Calu3 (cell line): ENCODE measurements at regions not wholly inside any gene's neighbourhood (a gene's known extent, or its start where the extent isn't known, plus 50 kb on each side); places are given as distances from the start of the nearest gene placed in this dataset.
"Not testable (repeated sequence)": the region's sequence is repeated elsewhere in the genome, so short reads cannot be mapped to it uniquely, and the experiment has no call there.

ENCODE experiments used
- BruUV-seq: library from RNA; stranded (reverse); fragments of 400-500 nt; replicated peaks from 2 replicates; lab custom pipeline; 2021; lab: Mats Ljungman, UMichigan
- CTCF ChIA-PET: fragments of 300-600 bp; sonication (Branson Sonifier 250); formaldehyde crosslinking; loops from one replicate; lab custom pipeline; 2022; ENCODE audit warnings: antibody characterized with exemption; lab: Charles Lee
- DNase-seq: peaks from one replicate; pipeline ENCODE4 v3.0.0; 2022
- H3K27ac Mint-ChIP-seq: one replicate; pipeline ENCODE4 v1.8.0; 2022; ENCODE audit warnings: mixed read lengths; ENCODE audit not compliant: unreplicated experiment
- H3K27me3 Mint-ChIP-seq: one replicate; pipeline ENCODE4 v1.8.0; 2022; ENCODE audit warnings: mixed read lengths; ENCODE audit not compliant: unreplicated experiment
- H3K36me3 Mint-ChIP-seq: one replicate; pipeline ENCODE4 v1.8.0; 2022; ENCODE audit warnings: mild to moderate bottlenecking, moderate library complexity, mixed read lengths; ENCODE audit not compliant: insufficient read depth, unreplicated experiment
- H3K4me1 Mint-ChIP-seq: one replicate; pipeline ENCODE4 v1.8.0; 2022; ENCODE audit warnings: mild to moderate bottlenecking, low read depth, mixed read lengths; ENCODE audit not compliant: unreplicated experiment
- H3K4me3 Mint-ChIP-seq: one replicate; pipeline ENCODE4 v1.8.0; 2022; ENCODE audit warnings: mild to moderate bottlenecking, low read depth, moderate library complexity, mixed read lengths; ENCODE audit not compliant: unreplicated experiment
- H3K9me3 Mint-ChIP-seq: one replicate; pipeline ENCODE4 v1.8.0; 2022; ENCODE audit warnings: low read depth, mixed read lengths; ENCODE audit not compliant: unreplicated experiment
- intact Hi-C: fragments of 100-400 bp; cut with micrococcal nuclease; formaldehyde crosslinking; loops from one replicate; pipeline ENCODE4 v1.10.0; 2022; ENCODE audit not compliant: unreplicated experiment
- TF ChIP-seq, protein P1 (sequence below): fragments of 200-600 bp; IDR thresholded peaks from one replicate; pipeline ENCODE4 v1.8.0; 2022; ENCODE audit warnings: antibody characterized with exemption; ENCODE audit not compliant: unreplicated experiment

DNA sequence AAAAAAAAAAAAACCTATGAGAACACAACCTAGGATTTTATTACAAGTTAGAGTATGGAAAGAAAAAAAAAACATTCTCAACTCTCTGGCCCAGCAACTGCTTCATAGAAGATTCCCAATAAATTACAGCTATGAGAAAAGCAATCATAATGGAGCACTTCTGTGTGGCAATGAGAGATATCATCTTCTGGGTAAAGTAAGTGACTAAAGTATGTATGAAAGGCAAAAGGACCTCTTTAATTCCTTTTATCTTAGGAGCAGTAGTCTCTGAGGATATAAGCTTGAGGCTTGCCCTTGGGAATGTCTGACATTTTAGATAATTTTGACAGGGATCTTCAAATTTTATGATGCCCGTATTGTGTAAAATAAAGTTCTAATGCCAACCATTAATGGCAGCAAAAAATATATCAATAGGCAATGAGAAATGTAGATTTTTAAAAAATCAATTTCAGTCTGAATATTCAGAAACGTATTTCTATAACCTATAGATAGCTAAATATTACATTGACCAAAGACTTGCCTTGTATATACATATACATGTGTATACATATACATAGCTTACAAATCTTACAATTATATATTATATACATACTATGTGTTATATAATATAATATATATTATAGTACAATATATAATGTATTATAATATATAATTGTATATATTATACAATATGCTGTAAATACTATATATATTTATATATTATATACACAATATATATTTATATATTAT is 823.9 kb upstream of the SLITRK1 start:
- no peak for DNase-seq
- BruUV-seq, result no TSS peak
- Mint-ChIP-seq H3K27me3 (no peaks in the 10 kb centered on the region), H3K4me3 (no peak overlapping the region), H3K9me3 (no peaks in the 10 kb centered on the region), H3K36me3 (no peaks in the 10 kb centered on the region), H3K27ac (no peak overlapping the region), H3K4me1 (no peaks in the 10 kb centered on the region)
- CTCF ChIA-PET, result no interaction called here
- intact Hi-C loops, result no loop called here
- TF ChIP-seq, protein P1, sequence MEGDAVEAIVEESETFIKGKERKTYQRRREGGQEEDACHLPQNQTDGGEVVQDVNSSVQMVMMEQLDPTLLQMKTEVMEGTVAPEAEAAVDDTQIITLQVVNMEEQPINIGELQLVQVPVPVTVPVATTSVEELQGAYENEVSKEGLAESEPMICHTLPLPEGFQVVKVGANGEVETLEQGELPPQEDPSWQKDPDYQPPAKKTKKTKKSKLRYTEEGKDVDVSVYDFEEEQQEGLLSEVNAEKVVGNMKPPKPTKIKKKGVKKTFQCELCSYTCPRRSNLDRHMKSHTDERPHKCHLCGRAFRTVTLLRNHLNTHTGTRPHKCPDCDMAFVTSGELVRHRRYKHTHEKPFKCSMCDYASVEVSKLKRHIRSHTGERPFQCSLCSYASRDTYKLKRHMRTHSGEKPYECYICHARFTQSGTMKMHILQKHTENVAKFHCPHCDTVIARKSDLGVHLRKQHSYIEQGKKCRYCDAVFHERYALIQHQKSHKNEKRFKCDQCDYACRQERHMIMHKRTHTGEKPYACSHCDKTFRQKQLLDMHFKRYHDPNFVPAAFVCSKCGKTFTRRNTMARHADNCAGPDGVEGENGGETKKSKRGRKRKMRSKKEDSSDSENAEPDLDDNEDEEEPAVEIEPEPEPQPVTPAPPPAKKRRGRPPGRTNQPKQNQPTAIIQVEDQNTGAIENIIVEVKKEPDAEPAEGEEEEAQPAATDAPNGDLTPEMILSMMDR, result no peak

DNA sequence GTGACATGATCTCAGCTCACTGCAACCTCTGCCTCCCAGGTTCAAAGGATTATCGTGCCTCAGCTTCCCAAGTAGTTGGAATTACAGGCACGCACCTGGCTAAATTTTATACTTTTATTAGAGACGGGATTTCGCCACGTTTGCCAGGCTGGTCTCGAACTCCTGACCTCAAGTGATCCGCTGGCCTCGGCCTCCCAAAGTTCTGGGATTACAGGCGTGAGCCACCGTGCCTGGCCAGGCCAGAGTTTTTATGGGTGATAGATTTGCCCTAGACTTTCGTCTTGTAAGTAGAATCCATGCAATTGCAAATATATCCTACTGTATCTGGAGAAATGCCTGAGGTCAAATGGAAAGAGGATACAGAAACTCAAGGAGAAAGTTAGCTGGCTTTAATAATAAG is 819.9 kb upstream of the SLITRK1 start:
- intact Hi-C loops, result no loop called here
- H3K4me1 Mint-ChIP-seq, result no peaks in the 10 kb centered on the region
- BruUV-seq, result no TSS peak
- no peaks in the 10 kb centered on the region for H3K27me3 Mint-ChIP-seq
- H3K36me3 Mint-ChIP-seq, result no peaks in the 10 kb centered on the region
- TF ChIP-seq, protein P1, result no peak
- H3K4me3 Mint-ChIP-seq, result no peak overlapping the region
- no peaks in the 10 kb centered on the region for H3K9me3 Mint-ChIP-seq
- H3K27ac Mint-ChIP-seq, result no peak overlapping the region
- CTCF ChIA-PET, result no interaction called here
- DNase-seq, result no peak

DNA sequence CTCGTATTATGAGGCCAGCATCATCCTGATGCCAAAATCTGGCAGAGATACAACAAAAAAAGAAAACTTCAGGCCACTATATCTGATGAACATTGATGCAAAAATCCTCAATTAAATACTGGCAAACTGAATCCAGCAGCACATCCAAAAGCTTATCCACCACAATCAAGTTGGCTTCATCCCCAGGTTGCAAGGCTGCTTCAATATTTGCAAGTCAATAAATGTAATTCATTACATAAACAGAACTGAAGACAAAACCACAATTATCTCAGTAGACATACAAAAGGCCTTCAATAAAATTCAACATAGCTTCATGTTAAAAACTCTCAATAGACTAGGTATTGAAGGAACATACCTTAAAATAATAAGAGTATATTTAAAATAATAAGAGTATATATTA is 815.3 kb upstream of the SLITRK1 start:
- intact Hi-C loops, BruUV-seq, H3K27ac Mint-ChIP-seq: not testable (repeated sequence)

DNA sequence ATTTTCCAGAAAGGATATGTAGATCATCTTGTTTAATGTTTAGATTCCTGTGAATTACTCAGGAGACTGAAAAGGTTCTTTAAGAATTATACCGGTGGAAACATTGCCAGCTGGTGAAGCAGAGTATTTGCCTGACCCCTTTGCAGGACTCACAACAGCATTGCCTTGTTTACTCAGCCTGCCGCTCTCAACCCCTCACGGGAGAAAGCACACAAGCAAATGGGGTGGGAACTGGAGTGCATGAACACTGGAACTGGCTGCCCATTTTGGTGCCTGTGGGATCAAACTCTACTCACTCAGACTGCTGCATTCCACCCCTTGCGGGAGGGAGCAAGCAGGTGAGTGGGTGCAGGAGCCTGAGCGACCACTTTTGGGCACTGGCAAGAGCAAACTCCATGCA is 804.7 kb upstream of the SLITRK1 start:
- Mint-ChIP-seq H3K27me3 (no peaks in the 10 kb centered on the region), H3K4me1 (no peaks in the 10 kb centered on the region), H3K9me3 (no peaks in the 10 kb centered on the region), H3K4me3 (no peak overlapping the region), H3K27ac (no peak overlapping the region), H3K36me3 (no peaks in the 10 kb centered on the region)
- TF ChIP-seq, protein P1, result no peak
- no peak for DNase-seq
- CTCF ChIA-PET, result no interaction called here
- intact Hi-C loops, result no loop called here
- BruUV-seq, result no TSS peak

More for the DNA sequence above, 815.3 kb upstream of the SLITRK1 start:
- CTCF ChIA-PET, DNase-seq, H3K36me3 Mint-ChIP-seq, H3K4me3 Mint-ChIP-seq, H3K4me1 Mint-ChIP-seq, H3K9me3 Mint-ChIP-seq, H3K27me3 Mint-ChIP-seq: not testable (repeated sequence)

DNA sequence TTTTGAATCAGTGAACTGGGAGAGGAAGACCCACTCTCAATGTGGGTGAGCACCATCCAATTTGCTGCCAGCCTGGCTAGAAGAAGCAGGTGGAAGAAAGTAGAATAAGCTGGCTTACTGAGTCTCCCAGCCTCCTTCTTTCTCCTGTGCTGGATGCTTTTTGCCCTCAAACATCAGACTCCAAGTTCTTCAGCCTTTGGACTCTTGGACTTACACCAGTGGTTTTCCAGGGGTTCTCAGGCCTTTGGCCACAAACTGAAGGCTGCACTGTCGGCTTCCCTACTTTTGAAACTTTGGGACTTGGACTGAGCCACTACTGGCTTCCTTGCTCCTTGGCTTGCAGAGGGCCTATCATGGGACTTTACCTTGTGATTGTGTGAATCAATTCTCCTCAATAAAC is 804.2 kb upstream of the SLITRK1 start:
- Mint-ChIP-seq H3K4me3 (no peak overlapping the region), H3K36me3 (no peaks in the 10 kb centered on the region), H3K27ac (no peak overlapping the region), H3K4me1 (no peaks in the 10 kb centered on the region), H3K27me3 (no peaks in the 10 kb centered on the region), H3K9me3 (no peaks in the 10 kb centered on the region)
- no peak for DNase-seq
- TF ChIP-seq, protein P1, result no peak
- BruUV-seq, result no TSS peak
- CTCF ChIA-PET, result no interaction called here
- intact Hi-C loops, result no loop called here
